ENCODE measurements at regions not wholly inside any gene's neighbourhood (a gene's known extent, or its start where the extent isn't known, plus 50 kb on each side); places are given as distances from the start of the nearest gene placed in this dataset.

DNA sequence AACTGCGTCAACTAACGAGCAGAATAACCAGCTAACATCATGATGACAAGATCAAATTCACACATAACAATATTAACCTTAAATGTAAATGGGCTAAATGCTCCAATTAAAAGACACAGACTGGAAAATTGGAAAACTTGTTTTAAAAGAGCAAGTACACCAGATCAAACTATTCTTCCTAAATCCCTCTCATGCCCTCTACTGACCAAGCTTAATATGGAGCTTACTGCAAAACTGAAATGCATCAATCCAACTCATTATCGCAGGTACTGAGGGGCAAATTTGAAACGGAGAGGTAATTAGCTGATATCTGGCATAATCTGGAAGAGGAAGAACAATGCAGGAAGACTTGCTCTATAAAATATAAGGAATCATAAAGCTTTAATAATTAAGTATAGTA lies 1223.8 kb downstream of the NXPH1 start:
- no peak overlapping the region for H3K27ac Mint-ChIP-seq
- Histone ChIP-seq H3K4me2 (ENCODE audit: insufficient read depth, insufficient read length, low read length) (no peak overlapping the region), H3K9ac (ENCODE audit: extremely low read depth, insufficient read length, low read length) (no peak overlapping the region), H3K4ac (ENCODE audit: low read depth, low read length) (no peak overlapping the region), H3K79me2 (ENCODE audit: insufficient read depth, low read length) (no peaks in the 10 kb centered on the region), H2BK5ac (ENCODE audit: insufficient read length, low read length) (no peak overlapping the region), H2BK12ac (ENCODE audit: insufficient read length, low read depth, low read length) (no peak overlapping the region), H2BK15ac (ENCODE audit: low read depth, low read length) (no peak overlapping the region), H2BK120ac (ENCODE audit: low read depth, low read length, poor library complexity, severe bottlenecking) (no peak overlapping the region), H4K8ac (replicated peaks; ENCODE audit: insufficient read length, low read depth, low read length) (no peak overlapping the region), H3K14ac (ENCODE audit: insufficient read depth, low read length) (no peak overlapping the region), H3K9me3 (ENCODE audit: control insufficient read depth, low read depth, low read length) (no peaks in the 10 kb centered on the region), H3K23ac (ENCODE audit: insufficient read length, low read depth, low read length) (no peak overlapping the region), H2AFZ (ENCODE audit: low read length) (no peak overlapping the region), H3K79me1 (ENCODE audit: insufficient read depth, low read depth, low read length, poor library complexity, severe bottlenecking) (no peaks in the 10 kb centered on the region), H4K5ac (ENCODE audit: insufficient read length, low read depth, low read length) (no peak overlapping the region), H3K18ac (ENCODE audit: insufficient read length, low read depth, low read length) (no peak overlapping the region), H3K23me2 (ENCODE audit: insufficient read length, low read depth, low read length, poor library complexity, severe bottlenecking) (no peaks in the 10 kb centered on the region), H3K56ac (ENCODE audit: insufficient read length, low read depth, low read length) (no peak overlapping the region), H2BK20ac (ENCODE audit: low read depth, low read length, poor library complexity, severe bottlenecking) (no peak overlapping the region), H3K4me1 (ENCODE audit: insufficient read depth, low read length) (no peaks in the 10 kb centered on the region), H3K27me3 (ENCODE audit: insufficient read depth, low read length) (no peaks in the 10 kb centered on the region), H3T11ph (ENCODE audit: low read length) (no peak overlapping the region), H4K91ac (ENCODE audit: insufficient read length, low read depth, low read length) (no peak overlapping the region), H3K27ac (ENCODE audit: insufficient read length, low read depth, low read length) (no peak overlapping the region), H2AK5ac (ENCODE audit: insufficient read length, low read length) (no peak overlapping the region), H4K20me1 (ENCODE audit: control insufficient read depth, insufficient read depth, insufficient read length) (no peaks in the 10 kb centered on the region)
- H3K4me1 Mint-ChIP-seq: no peaks in the 10 kb centered on the region
- no CpG with 5 or more reads among the region's 4 CpGs for WGBS (ENCODE audit: extremely low coverage, insufficient read length, low lambda C conversion rate)
- peaks cover 0 to 10% of the 10 kb centered on the region in 2 experiments; a peak in 3 of 5 replicates for H3K9me3 Mint-ChIP-seq
- DNase-seq: no peak
- H3K36me3 Mint-ChIP-seq (ENCODE audit: insufficient read depth in 1 of 3, low read depth in 3 of 3): peaks cover 0 to 8% (median 0%) of the 10 kb centered on the region in 3 experiments; a peak in 2 of 7 replicates
- H3K27me3 Mint-ChIP-seq (ENCODE audit: low read depth): no peaks in the 10 kb centered on the region
- peak; percentile 58 for TF ChIP-seq CTCF (conservative IDR thresholded peaks at IDR 0.05)
- no peak overlapping the region for H3K4me3 Mint-ChIP-seq

Data from H9 (cell line).